B cell (primary cell): ENCODE measurements at regions not wholly inside any gene's neighbourhood (a gene's known extent, or its start where the extent isn't known, plus 50 kb on each side); places are given as distances from the start of the nearest gene placed in this dataset.

Experiments
- ATAC-seq: fragments of 200-7000 bp; cut with Tn5 transposase; one replicate; pipeline ENCODE4 v1.10.0; 2021; ENCODE audit warnings: low read depth, mild to moderate bottlenecking, moderate number of reproducible peaks, moderate library complexity
- CTCF ChIA-PET: fragments of 350-600 bp; sonication (Branson Sonifier 250); formaldehyde crosslinking; loops from one replicate; lab custom pipeline; 2021; ENCODE audit warnings: antibody characterized with exemption, inconsistent platforms; lab: Charles Lee
- POLR2A ChIA-PET: fragments of 350-600 bp; sonication (Branson Sonifier 250); formaldehyde crosslinking; loops from one replicate; lab custom pipeline; 2021; ENCODE audit warnings: antibody characterized with exemption; lab: Charles Lee
- DNase-seq: peaks from one replicate; pipeline ENCODE4 v3.0.0; 2013
- H2AFZ ChIP-seq: 2 replicates; pipeline ENCODE4 v1.6.1; 2012; ENCODE audit warnings: mild to moderate bottlenecking, low read depth, low read length; ENCODE audit not compliant: insufficient read depth, poor library complexity, severe bottlenecking
- H3K27ac ChIP-seq, 2 donors: 1 replicate in 1 of 2; 2 replicates in 1 of 2; pipeline ENCODE4 v1.5.1; 2012 to 2013; ENCODE audit warnings: low read length in 2 of 2, mild to moderate bottlenecking in 2 of 2, moderate library complexity in 1 of 2
- H3K27me3 ChIP-seq, 4 experiments: fragments of 200-600 bp in 1 of 4; sonication (generic) in 1 of 4; replicated peaks in 1 of 4; 1 replicate in 2 of 4; 2 replicates in 2 of 4; pipeline versions ENCODE4 v1.6.1 to v1.7.0; 2013 to 2016; ENCODE audit warnings: low read length in 3 of 4, mild to moderate bottlenecking in 2 of 4, mixed read lengths in 1 of 4, moderate library complexity in 1 of 4; ENCODE audit not compliant: insufficient read depth in 4 of 4, control insufficient read depth in 3 of 4; ENCODE audit errors: control extremely low read depth in 1 of 4
- H3K36me3 ChIP-seq, 2 experiments: replicated peaks in 1 of 2; 1 replicate in 1 of 2; 2 replicates in 1 of 2; pipeline versions ENCODE4 v1.6.1 to v1.7.1; 2013; ENCODE audit warnings: low read length in 1 of 2; ENCODE audit not compliant: insufficient read depth in 2 of 2, control insufficient read depth in 1 of 2; ENCODE audit errors: control extremely low read depth in 1 of 2, extremely low read depth in 1 of 2
- H3K4me1 ChIP-seq, 2 donors: fragments of 200-600 bp in 1 of 2; sonication (generic) in 1 of 2; 1 replicate in 1 of 2; 2 replicates in 1 of 2; pipeline versions ENCODE4 v1.5.1 to v1.6.1; 2013 to 2017; ENCODE audit warnings: low read length in 2 of 2; ENCODE audit not compliant: control insufficient read depth in 2 of 2, insufficient read depth in 2 of 2
- H3K4me2 ChIP-seq: replicated peaks from 2 replicates; pipeline ENCODE3; 2012; ENCODE audit warnings: mild to moderate bottlenecking, low read depth, low read length; ENCODE audit not compliant: poor library complexity, severe bottlenecking
- H3K4me3 ChIP-seq, 5 experiments: fragments of 200-600 bp in 1 of 5; sonication (generic) in 1 of 5; 1 replicate in 3 of 5; 2 replicates in 2 of 5; pipeline versions ENCODE4 v1.5.1 to v1.7.0; 2011 to 2016; ENCODE audit warnings: low read length in 4 of 5, mild to moderate bottlenecking in 4 of 5, low read depth in 2 of 5, control low read depth in 1 of 5, moderate library complexity in 1 of 5; ENCODE audit not compliant: insufficient read depth in 1 of 5; ENCODE audit errors: control extremely low read depth in 1 of 5, extremely low read depth in 1 of 5
- H3K79me2 ChIP-seq: fragments of 200-600 bp; sonication (generic); one replicate; pipeline ENCODE4 v1.6.0; 2016; ENCODE audit warnings: low read length; ENCODE audit not compliant: control insufficient read depth, insufficient read depth
- H3K9ac ChIP-seq: fragments of 200-600 bp; sonication (generic); 2 replicates; pipeline ENCODE4 v1.6.1; 2017; ENCODE audit warnings: mild to moderate bottlenecking, low read length, moderate library complexity
- H3K9me3 ChIP-seq, 3 donors: one replicate each; pipeline versions ENCODE4 v1.6.1 to v1.7.1; 2013; ENCODE audit warnings: low read length in 2 of 3; ENCODE audit not compliant: control insufficient read depth in 2 of 3, insufficient read depth in 1 of 3; ENCODE audit errors: control extremely low read depth in 1 of 3
- H4K20me1 ChIP-seq: 2 replicates; pipeline ENCODE4 v1.6.0; 2012; ENCODE audit warnings: mild to moderate bottlenecking, low read length; ENCODE audit not compliant: insufficient read depth, control insufficient read depth, poor library complexity, severe bottlenecking
- H3K27ac Mint-ChIP-seq: one replicate; pipeline ENCODE4 v1.8.0; 2021; ENCODE audit warnings: mixed read lengths
- H3K27me3 Mint-ChIP-seq: one replicate; pipeline ENCODE4 v1.8.0; 2021; ENCODE audit warnings: mixed read lengths
- H3K4me1 Mint-ChIP-seq: one replicate; pipeline ENCODE4 v1.8.0; 2021; ENCODE audit warnings: mixed read lengths
- H3K4me3 Mint-ChIP-seq: one replicate; pipeline ENCODE4 v1.8.0; 2021; ENCODE audit warnings: mixed read lengths
- H3K9me3 Mint-ChIP-seq: one replicate; pipeline ENCODE4 v1.8.0; 2022; ENCODE audit warnings: mixed read lengths; ENCODE audit not compliant: insufficient read depth
- EZH2 ChIP-seq: IDR thresholded peaks from 2 replicates; pipeline ENCODE4 v1.6.1; 2012; ENCODE audit warnings: borderline replicate concordance, low read depth, mild to moderate bottlenecking, moderate library complexity, low read length; ENCODE audit not compliant: insufficient read depth, poor library complexity, severe bottlenecking
- WGBS: methylation state at CpG from one replicate; pipeline ENCODE4 v1.1.5; 2013; ENCODE audit warnings: missing lambda C conversion rate; ENCODE audit not compliant: insufficient coverage; 5-methylcytosine and 5-hydroxymethylcytosine counted together
- intact Hi-C: fragments of 100-400 bp; cut with micrococcal nuclease; formaldehyde crosslinking; loops from one replicate; pipeline ENCODE4 v1.10.0; 2022
- TF ChIP-seq, protein P1 (sequence below): fragments of 200-600 bp; IDR thresholded peaks from one replicate; pipeline ENCODE4 v1.8.0; 2022; ENCODE audit warnings: antibody characterized with exemption, mild to moderate bottlenecking

GRCh38 chr12:113674996-113675395 is 203.3 kb upstream of the LHX5 start:
- Histone ChIP-seq H2AFZ (no peak overlapping the region), H3K9me3 (no peaks in the 10 kb centered on the region), H3K36me3 (no peaks in the 10 kb centered on the region), H3K27me3 (no peaks in the 10 kb centered on the region), H3K4me2 (no peak overlapping the region), H3K4me3 (no peak overlapping the region), H4K20me1 (no peaks in the 10 kb centered on the region), H3K27ac (no peak overlapping the region), H3K79me2 (no peaks in the 10 kb centered on the region), H3K4me1 (no peaks in the 10 kb centered on the region), H3K9ac (no peak overlapping the region)
- Mint-ChIP-seq H3K9me3 (no peaks in the 10 kb centered on the region), H3K4me1 (no peaks in the 10 kb centered on the region), H3K27ac (no peak overlapping the region), H3K27me3 (peaks cover 26% of the 10 kb centered on the region), H3K4me3 (no peak overlapping the region)
- TF ChIP-seq, protein P1, sequence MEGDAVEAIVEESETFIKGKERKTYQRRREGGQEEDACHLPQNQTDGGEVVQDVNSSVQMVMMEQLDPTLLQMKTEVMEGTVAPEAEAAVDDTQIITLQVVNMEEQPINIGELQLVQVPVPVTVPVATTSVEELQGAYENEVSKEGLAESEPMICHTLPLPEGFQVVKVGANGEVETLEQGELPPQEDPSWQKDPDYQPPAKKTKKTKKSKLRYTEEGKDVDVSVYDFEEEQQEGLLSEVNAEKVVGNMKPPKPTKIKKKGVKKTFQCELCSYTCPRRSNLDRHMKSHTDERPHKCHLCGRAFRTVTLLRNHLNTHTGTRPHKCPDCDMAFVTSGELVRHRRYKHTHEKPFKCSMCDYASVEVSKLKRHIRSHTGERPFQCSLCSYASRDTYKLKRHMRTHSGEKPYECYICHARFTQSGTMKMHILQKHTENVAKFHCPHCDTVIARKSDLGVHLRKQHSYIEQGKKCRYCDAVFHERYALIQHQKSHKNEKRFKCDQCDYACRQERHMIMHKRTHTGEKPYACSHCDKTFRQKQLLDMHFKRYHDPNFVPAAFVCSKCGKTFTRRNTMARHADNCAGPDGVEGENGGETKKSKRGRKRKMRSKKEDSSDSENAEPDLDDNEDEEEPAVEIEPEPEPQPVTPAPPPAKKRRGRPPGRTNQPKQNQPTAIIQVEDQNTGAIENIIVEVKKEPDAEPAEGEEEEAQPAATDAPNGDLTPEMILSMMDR, result no peak
- no peak for TF ChIP-seq EZH2
- POLR2A ChIA-PET, result no interaction called here
- CTCF ChIA-PET, result no interaction called here
- 73% methylated on average over 6 of the region's 9 CpGs for WGBS
- no peak for ATAC-seq
- intact Hi-C loops, result no loop called here
- no peak for DNase-seq

DNA sequence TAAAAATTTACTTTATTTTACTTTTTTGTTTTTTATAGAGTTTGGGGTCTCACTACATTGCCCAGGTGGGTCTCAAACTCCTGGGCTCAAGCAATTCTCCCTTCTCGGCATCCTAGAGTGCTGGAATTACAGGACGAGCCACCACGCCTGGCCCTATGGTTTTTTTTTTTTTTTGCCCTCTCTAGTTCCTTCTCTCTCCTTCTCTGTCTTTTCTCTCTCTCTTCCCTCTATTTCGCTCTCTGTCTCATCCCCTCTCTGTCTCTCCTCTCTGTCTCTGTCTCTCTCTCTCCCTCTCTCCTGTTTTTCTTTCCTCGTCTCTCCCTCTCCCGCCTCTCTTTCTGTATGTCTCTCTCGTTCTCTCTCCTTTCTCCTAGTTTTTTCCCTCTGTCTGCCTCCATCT is 202.6 kb upstream of the LHX5 start:
- intact Hi-C loops, result no loop called here
- no peak overlapping the region for H3K4me2 ChIP-seq

More for the DNA sequence above, 202.6 kb upstream of the LHX5 start:
- Mint-ChIP-seq H3K4me1 (no peaks in the 10 kb centered on the region), H3K9me3 (no peaks in the 10 kb centered on the region), H3K27ac (no peak overlapping the region), H3K27me3 (peaks cover 33% of the 10 kb centered on the region), H3K4me3 (no peak overlapping the region)
- CTCF ChIA-PET, result no interaction called here
- TF ChIP-seq EZH2, result no peak
- TF ChIP-seq, protein P1, result no peak
- no peak overlapping the region for H3K4me3 ChIP-seq
- DNase-seq (no peak), ATAC-seq (no peak)
- POLR2A ChIA-PET, result no interaction called here
- no peak overlapping the region for H2AFZ ChIP-seq
- H3K36me3 ChIP-seq, result no peaks in the 10 kb centered on the region
- no peak overlapping the region for H3K27ac ChIP-seq
- H3K79me2 ChIP-seq, result no peaks in the 10 kb centered on the region
- H3K4me1 ChIP-seq, result no peaks in the 10 kb centered on the region
- WGBS, result 75% methylated on average over 7 of the region's 7 CpGs
- no peaks in the 10 kb centered on the region for H3K27me3 ChIP-seq
- no peaks in the 10 kb centered on the region for H4K20me1 ChIP-seq
- H3K9ac ChIP-seq, result no peak overlapping the region
- H3K9me3 ChIP-seq, result no peaks in the 10 kb centered on the region
